HS-5 (cell line): ENCODE measurements at regions not wholly inside any gene's neighbourhood (a gene's known extent, or its start where the extent isn't known, plus 50 kb on each side); places are given as distances from the start of the nearest gene placed in this dataset.
"Not testable (repeated sequence)": the region's sequence is repeated elsewhere in the genome, so short reads cannot be mapped to it uniquely, and the experiment has no call there.

ENCODE experiments used
- DNase-seq: peaks from one replicate; pipeline ENCODE4 v3.0.0-alpha.2; 2012; ENCODE audit warnings: low read depth

DNA sequence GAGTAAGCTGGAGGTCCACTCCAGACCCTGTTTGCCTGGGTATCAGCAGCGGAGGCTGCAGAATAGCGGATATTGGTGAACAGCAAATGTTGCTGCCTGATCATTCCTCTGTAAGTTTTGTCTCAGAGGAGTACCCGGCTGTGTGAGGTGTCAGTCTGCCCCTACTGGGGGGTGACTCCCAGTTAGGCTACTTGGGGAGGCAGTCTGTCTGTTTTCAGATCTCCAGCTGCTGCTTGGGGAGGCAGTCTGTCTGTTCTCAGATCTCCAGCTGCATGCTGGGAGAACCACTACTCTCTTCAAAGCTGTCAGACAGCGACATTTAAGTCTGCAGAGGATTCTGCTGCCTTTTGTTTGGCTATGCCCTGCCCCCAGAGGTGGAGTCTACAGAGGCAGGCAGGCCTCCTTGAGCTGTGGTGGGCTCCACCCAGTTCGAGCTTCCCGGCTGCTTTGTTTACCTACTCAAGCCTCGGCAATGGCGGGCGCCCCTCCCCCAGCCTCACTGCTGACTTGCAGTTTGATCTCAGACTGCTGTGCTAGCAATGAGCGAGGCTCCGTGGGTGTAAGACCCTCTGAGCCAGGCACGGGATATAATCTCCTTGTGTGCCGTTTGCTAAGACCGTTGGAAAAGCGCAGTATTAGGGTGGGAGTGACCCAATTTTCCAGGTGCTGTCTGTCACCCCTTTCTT, 266.6 kb upstream of the CELF4 start:
- not testable (repeated sequence) for DNase-seq

DNA sequence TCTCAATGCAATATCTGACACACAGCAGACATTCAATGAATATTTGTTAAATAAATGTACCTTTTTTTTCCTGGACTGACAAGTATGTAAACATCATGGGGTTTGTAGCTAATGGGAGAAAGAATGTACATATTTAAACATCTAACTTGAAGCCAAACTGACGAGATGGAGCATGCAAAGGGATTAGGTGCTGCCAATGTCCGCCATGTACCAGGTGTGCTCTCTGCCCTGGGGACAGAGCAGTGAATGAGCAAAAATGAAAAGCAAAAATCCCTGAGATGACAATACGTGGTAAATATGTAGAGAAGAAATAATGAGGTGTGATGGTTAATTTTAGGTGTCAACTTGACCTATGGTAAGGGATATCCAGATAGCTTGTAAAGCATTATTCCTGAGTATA, 247.4 kb upstream of the CELF4 start:
- no peak for DNase-seq

DNA sequence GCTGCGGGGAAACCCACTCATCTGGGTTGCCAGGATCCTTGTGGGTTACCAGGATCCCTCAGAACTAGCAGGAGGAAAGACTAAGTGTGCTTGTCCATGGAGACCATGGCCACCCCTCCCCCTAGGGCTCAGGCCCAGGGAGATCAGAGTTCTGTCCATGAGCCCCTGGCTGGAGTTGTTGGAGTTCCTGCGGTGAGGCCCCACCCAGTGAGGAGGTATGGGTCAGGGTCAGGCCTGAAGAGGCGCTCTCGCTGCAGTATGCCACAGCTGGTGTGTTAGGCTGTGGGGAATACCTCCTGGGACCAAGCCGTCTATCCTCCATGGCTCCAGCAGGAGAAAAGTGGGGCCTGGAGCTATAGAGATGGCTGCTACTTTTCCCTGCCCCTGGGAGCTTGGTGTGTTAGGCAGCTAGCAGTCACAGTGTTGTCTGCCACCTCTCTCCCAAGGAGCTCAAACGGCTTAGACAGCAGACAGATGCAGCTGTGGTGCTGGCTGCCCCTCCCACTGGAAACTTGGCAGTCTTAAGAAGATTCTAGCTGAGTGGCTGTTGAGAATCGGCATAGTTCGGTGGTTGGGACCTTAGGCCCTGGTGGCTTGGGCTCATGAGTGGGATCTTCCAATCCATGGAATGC, 240.3 kb upstream of the CELF4 start:
- no peak for DNase-seq

DNA sequence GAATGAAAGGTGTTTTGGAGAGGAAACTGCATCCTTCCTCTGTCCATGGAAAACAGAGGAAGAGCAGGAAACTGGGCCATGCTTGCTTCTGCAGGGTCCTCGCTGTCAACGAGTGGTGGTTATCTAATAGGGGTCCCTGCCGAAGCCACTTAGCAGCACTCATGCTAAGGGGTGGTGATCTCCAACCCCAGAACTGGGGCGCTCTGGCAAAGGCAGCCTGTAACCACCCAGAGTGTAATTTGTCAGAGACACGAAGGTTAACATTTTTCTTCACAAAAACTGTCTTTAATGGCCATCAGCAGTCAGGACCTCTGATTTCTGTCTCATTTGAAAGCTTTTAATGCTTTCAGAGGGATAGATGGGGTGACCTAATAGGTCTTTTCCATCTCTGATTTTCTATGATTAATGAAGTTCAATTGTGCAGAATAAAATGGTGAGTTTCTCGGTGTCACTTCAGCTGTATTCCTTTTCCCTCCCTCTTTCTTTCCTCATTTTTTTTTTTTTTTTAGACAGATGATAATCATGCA, 231.3 kb upstream of the CELF4 start:
- DNase-seq = no peak

DNA sequence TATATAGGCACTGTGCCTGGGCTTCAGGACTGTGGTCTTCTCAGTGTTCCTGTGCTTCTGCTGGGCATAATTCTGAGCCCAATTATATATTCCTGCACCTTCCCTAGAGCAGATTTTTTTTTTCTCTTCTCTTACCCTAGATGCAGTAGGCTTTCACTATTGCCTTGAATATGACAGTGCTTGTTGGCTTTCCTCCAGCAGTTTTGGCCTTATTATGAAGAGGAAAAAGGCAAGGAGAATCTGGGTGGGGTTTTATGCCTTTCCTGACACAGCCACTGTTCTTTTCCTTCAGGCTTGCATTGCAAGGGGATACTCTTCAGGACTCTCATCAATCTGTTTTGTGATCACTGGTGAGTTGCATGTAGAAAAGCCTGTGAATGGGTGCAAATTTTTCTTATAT, 221.9 kb upstream of the CELF4 start:
- no peak for DNase-seq

DNA sequence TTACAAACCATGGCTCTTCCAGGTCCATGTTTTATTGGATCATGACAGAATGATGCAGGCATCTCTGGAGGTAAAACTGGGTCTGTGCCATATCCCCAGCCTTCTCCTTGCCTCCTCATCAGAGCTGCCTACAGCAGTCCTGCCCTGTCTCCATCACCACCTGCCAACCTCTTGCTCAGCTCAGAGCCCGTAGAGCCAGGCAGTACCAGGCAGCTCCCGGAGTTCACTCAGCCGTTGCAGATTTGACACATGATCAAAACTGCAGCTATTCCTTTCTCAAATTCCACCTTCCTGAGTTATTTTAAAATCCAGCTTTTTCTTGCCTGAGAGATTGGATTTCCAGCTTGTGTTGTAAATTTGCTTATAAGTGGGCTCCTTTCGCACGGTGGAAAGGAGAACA, 218.2 kb upstream of the CELF4 start:
- DNase-seq = no peak

DNA sequence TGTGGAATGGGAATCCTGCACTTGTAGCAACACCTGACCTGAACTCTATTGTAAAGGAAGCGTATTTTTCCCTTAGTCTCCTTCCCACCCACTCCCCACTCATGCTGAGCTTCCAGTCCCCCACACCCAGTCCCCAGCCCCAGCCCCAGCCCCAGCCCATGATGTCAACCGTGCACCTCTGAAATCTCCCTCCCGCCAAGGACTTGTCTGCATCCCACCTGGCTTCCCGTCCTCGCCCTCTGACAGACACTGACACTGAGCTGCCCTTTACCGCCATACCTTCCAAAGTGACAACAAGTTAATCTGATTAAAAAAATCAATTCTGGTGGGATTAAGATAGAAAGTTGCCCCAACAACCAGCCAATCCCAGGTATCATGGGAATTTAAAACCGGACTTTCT, 213.6 kb upstream of the CELF4 start:
- DNase-seq = no peak

DNA sequence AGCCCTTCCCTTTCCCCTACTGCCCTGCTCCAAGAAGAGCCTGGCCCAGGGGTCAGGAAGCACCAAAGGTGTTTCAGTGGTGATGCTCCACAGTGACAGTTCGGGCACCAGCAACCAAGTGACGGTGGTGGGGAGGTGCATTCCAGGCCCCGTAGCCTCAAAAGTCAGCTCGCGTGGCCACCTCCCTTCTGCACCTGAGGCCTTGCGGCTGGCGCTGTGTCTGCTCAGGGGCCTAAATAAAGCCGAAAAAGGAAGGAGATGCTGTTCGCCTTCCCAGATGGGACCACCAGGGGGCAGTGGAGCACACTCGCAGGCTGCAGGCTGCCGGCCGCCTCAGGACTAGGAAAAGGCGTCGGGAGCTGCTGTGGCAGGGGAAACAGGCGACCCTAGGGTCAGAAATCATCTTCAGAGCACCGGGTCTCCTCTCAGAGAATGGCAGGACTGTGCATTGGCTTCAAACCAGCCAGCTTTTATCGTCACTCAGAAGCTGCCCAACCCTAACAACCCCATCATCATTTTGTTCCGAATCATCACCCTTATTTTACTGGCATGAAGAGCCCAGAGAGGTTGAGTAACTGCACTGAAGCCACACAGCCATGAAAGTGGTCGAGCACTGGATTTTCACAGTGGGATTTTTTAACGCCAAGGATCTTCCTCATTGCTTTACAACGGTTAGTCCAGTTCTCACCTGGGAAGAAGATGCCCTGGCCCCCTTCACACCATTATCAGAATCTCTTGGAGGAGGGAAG, 213.0 kb upstream of the CELF4 start:
- DNase-seq = no peak

DNA sequence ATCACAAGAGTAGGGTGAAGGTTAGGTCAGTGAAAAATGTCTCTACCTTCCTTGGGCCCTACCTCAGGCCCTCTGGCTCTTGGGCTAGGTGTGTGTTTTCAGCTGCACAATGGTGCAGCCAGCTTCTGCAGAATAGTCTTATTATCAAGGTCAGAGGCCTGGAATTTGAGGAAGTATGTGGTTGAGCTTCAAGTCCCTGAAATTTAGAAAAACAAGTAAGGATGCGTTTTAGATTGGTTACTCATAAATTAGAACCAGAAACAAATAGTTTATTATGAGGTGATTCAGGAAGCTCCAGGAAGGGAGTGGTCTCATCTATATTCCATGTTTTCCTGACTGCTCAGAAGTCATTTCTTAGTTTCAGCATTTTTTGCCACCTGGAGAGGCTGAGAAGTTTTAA, 204.2 kb upstream of the CELF4 start:
- no peak for DNase-seq

DNA sequence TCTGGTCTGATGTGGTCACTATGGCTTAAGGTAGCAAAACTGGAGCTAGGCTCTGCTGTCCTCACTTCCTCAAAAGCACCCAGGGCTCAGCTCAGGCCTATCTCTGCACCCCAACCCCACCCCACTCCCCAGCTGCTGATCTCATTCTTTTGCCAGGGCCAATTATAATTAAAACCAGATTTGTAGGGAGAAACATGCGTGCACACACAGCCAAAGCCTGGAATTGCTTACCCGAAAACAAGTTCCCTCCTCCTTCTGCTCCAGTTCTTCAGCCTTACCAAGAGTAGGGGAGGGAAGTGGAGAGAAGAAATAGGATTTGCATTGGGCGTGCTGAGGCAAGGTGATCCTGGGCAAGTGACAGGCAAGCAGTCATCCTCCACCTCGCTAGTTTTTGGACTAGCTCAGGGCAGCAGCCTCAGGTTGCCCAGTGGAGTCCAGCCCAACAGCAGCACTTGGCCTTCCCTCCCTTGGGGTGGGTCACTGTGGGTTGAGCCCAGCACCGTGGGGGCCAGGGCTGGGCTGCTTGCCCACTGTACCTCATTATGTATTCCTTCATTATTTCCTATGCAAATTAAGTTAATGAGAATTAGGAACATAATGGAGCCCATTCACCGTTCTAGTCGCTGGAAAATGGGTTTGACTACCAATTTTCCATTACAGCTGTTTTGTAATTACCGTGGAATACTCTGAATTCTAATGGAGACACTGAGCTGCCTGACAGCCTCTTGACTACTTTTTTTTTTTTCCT, 199.1 kb upstream of the CELF4 start:
- no peak for DNase-seq

DNA sequence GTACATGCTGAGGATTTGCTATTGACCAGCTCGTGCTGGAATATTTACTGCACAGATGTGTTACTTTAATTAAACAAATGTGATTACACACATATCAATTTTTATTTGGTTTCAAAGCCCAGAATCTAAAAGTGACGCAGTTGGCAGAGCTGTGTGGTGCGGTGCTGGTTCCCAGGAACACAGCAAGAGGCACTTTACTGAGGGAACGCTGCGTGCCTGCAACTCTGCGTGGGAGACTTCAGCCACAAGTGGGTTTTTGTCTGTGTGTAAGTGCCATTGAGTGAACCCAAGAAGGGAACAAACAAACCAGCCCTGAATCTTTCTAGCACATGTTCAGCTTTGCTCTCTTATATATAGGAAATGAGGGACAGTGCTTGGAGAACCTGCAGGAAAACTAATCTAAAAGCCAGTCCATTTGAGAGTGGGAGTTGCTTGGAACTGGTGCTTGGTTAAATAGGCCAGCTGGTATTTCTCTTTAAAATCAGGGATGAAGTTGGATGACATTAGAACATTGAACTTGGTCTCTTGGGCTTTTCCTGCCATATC, 196.6 kb upstream of the CELF4 start:
- no peak for DNase-seq

DNA sequence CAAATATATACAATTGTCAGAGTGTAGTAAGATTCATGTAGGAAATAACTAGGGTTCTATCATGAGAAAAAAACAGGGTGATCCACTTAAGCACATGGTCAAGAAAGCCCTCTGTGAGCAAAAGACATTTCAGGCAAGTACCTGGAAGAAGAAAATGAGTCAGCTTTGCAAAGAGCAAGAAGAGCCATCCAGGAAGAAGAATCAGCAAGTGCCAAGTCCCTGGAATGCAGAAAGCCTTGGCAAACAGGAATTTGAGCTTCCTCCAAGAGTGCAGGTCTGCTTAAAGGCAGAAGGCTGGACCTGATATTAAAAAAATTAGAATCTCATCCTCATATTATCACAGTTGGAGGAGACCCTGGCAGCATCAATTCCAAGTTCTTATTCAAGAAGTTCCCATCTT, 188.5 kb upstream of the CELF4 start:
- no peak for DNase-seq

DNA sequence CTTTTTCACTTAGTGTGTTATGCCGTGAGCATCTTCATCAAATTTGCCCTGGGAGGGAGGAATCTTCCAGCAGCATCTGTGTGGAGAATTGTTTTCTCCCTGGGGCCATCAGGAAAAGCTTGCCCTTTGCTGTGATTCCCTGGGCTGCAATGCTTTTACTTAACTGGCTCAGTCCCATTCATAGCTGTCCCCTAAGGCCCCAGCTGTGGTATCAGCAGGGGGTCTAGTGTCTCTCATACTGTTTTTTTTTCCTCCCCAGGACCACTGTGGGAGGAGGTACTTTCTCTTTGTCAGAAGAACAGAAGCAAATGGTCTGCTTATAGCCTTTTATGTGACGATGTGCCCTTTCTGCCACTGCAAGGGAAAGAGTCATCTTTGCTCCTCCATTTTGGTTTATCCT, 176.8 kb upstream of the CELF4 start:
- DNase-seq = no peak

DNA sequence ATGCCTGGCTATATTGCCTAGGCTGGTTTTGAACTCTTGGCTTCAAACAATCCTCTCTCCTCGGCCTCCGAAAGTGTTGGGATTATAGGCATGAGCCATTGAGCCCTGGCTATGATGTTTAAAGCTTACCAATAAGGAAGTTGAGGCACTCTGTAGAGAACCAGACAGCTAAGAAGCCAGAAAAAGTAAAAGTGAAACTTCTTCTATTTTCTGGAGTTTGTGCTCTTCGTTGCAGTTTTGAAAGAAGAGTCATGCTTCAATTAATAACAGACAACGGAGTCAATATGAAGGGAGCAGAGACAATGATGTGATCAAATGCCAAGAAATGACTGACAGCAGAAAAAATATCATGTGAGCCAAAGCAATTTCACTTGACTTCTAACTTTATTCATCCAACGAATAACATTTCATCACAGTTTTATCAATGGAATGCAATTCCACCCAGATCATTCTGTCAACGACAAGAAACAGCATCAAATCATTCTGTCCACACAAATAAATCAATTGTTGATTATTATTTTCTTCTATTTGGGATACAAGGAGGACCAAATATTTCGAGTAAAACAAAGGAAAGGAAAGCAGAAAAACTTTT, 175.5 kb upstream of the CELF4 start:
- DNase-seq = no peak

DNA sequence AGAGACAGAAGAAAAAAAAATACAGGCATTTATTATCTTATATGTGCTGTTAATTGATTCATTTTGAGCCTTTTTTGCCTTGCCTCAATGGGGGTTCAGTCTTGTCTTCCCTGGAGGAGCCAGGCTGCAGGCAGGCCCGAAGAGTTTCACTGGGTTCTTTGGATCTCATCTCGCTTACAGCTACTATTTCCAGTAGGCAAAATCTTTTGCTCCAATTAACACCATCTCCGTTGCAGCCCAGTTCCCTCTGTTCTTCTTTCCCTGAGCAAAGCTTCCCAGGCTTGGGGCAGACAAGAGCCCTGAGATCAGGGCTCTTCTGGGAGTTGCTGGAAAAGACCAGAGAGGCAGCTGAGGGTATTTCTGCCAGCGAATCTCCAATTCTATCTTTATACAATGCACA, 168.8 kb upstream of the CELF4 start:
- DNase-seq = no peak

DNA sequence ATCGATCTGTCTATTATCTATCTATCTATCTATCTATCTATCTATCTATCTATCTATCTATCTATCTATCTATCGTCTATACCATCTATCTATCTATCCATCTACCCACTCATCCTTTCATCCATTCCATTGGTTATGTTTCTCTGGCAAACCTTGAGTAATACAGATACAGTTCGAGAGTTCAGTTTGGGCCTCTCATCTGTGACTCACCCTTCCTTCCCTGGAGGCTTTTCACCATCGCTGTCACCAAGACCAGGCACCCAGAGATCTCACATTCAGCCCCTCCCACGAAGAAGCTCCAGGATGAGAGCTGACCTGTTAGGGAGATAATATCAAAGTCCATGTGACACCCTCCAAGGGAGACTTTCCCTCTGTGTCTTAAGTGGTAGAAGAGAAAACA, 164.1 kb upstream of the CELF4 start:
- DNase-seq = no peak

DNA sequence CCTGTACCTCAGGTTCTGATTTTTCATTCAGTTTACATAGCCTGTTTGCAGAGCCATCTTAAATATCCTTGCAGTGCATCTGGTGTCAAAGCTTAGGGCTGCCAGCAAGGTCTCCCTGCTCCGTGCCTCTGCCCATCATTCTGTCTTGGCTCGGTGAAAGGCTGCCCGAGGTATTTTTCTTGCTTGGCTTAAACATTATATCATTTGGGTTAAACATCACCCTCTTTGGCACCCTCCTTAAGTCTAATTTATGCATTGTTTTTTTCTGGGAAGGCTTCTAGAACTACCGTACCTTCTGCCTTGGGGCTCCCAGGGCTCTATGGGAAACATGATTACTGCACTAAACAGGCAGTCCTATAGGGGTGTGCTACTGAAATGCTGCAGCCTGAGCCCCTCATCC, 158.6 kb upstream of the CELF4 start:
- no peak for DNase-seq

DNA sequence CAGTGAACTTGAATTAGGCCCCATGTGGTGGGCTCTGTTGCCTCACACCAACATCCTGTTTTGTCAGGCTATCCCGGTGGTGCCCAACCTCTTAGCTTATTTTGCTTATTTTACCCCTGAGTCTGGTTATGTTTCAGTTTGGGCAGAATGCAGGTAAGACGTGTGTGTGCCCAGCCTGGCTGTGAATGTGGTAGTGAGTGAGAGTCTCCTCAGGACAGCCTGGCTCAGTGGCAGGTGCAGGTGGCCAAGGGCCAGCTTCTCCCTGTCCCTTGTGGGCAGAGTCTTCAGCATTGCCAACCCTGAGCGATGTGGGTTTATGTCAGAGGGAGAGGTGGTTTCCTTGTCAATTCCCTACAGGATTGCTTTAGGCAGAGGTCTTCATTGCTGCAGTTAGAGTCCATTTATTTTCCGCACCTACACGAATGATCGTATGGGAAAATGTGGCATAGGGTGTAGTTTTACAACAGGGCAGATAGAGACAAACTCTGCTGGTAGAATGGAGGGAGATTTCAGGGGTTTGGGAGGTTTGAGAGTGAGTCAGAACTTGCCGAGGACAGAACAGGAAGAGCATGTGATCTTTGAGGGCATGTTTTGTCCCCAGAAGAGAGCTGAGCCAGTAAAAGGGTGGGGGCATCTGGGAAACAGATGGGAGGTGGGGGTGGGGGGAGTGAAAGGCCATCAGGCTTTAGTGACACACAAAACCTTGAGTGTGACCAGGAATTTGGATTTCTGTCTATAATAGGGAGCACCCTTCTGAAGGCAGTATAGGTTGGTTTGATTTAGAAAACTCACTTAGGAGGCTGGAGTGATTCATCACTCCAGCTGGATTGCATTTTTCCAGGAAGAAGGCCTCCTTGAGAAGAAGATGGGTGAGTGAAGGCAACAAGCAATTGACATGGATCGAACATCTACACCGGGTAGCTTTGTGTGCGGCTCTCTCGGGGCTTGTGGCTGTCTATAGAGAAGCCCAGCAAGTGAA, 156.2 kb upstream of the CELF4 start:
- DNase-seq = no peak

DNA sequence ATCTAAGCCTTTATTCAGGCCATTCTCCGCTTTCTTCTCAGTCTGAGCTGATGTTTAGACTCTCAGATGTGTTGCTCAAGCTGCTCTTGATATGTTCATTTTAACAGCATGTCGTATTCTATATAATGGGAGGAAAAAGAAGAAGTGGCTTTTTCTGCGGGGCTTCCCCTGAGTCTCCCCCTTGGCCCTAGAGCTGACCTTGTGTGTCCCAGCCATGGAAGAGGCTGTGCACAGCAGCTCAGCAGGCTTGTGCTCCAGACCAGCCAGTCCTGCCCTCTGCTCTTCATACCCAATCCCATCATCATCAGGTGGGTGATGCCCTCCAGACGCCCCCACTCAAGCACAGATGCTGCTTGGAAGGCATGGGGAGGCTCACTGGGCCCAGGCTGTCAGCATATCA, 155.1 kb upstream of the CELF4 start:
- DNase-seq = no peak

DNA sequence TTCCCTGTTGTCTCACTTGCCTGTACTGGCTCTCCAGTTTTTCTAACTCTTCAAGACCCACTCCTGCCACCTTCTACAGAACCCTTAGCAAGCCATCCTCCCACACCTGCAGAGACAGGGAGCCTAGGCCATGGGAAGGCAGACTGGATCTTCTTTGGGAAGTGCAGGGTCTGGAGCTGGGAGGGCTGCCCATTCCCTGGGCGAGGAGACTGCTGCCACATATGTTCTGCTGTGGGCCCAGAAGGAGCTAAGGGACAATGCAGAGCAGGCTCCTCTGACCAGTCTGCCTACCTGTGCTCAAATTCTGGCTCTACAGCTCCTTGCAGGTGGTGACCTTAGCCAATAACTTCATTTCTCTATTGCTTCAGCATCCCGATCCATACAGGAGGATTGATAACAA, 152.1 kb upstream of the CELF4 start:
- no peak for DNase-seq

DNA sequence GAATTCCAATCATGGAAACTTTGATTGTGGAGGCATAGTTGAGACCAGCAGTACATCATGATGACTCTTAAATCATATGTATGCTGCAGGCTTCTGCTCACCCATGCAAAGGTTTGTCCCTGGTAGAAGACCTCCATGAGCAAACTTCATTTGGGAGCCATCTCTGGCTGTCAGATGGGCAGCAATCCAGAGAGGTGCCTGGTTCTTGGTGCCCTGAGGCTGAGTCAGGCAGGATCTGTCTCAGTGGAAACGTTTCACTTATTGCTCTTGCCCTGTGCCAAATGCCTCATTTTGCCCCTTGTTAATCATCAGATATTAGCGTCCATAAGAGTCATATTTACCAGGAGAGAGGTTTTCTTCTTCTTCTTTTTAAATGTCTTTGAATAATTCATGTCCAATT, 151.5 kb upstream of the CELF4 start:
- DNase-seq = no peak
